OCI-LY1 (cell line): ENCODE measurements at regions not wholly inside any gene's neighbourhood (a gene's known extent, or its start where the extent isn't known, plus 50 kb on each side); places are given as distances from the start of the nearest gene placed in this dataset.

ENCODE experiments used
- H2AFZ ChIP-seq: fragments of 200-600 bp; sonication (generic), shearing (Covaris generic); 2 replicates; pipeline ENCODE4 v1.6.0; 2014; ENCODE audit warnings: antibody characterized with exemption, mild to moderate bottlenecking, low read length
- H3F3A ChIP-seq: fragments of 200-600 bp; sonication (generic), shearing (Covaris generic); 2 replicates; pipeline ENCODE4 v1.6.0; 2014; ENCODE audit warnings: mild to moderate bottlenecking, antibody characterized with exemption, low read length, moderate library complexity; ENCODE audit not compliant: insufficient read depth
- H3K27ac ChIP-seq: fragments of 200-600 bp; sonication (generic); 2 replicates; pipeline ENCODE4 v1.5.1; 2014; ENCODE audit warnings: low read length, mixed run types, mild to moderate bottlenecking, low read depth; ENCODE audit not compliant: poor library complexity, severe bottlenecking
- H3K27me3 ChIP-seq: fragments of 200-600 bp; sonication (generic); 2 replicates; pipeline ENCODE4 v1.6.0; 2014; ENCODE audit warnings: antibody characterized with exemption, mild to moderate bottlenecking, low read length, moderate library complexity; ENCODE audit not compliant: insufficient read depth
- H3K36me3 ChIP-seq: fragments of 200-600 bp; sonication (generic); 2 replicates; pipeline ENCODE4 v1.6.1; 2014; ENCODE audit warnings: mild to moderate bottlenecking, antibody characterized with exemption, low read length, moderate library complexity, mixed read lengths; ENCODE audit not compliant: insufficient read depth
- H3K4me1 ChIP-seq: fragments of 200-600 bp; sonication (generic); 2 replicates; pipeline ENCODE4 v1.5.1; 2014; ENCODE audit warnings: mild to moderate bottlenecking, low read length, moderate library complexity; ENCODE audit not compliant: insufficient read depth, severe bottlenecking
- H3K4me2 ChIP-seq: fragments of 200-600 bp; sonication (generic), shearing (Covaris generic); 2 replicates; pipeline ENCODE4 v1.6.1; 2014; ENCODE audit warnings: low read length
- H3K4me3 ChIP-seq: fragments of 200-600 bp; sonication (generic); 2 replicates; pipeline ENCODE4 v1.5.1; 2014; ENCODE audit warnings: low read length, low read depth, mild to moderate bottlenecking, mixed read lengths; ENCODE audit not compliant: poor library complexity, severe bottlenecking
- H3K79me2 ChIP-seq: fragments of 200-600 bp; shearing (Covaris generic); 2 replicates; pipeline ENCODE4 v1.6.1; 2016; ENCODE audit warnings: mixed run types, low read length, mixed read lengths; ENCODE audit not compliant: insufficient read depth
- H3K9ac ChIP-seq: fragments of 200-600 bp; sonication (generic), shearing (Covaris generic); 2 replicates; pipeline ENCODE4 v1.6.1; 2014; ENCODE audit warnings: mild to moderate bottlenecking, low read length, mixed read lengths
- H3K9me2 ChIP-seq: fragments of 200-600 bp; sonication (generic), shearing (Covaris generic); 2 replicates; pipeline ENCODE4 v1.6.1; 2014; ENCODE audit warnings: low read depth, mild to moderate bottlenecking, low read length, mixed read lengths
- H3K9me3 ChIP-seq: fragments of 200-600 bp; shearing (Covaris generic); 2 replicates; pipeline ENCODE4 v1.6.1; 2014; ENCODE audit warnings: low read length, mixed read lengths
- H4K20me1 ChIP-seq: fragments of 200-600 bp; sonication (generic), shearing (Covaris generic); 2 replicates; pipeline ENCODE4 v1.6.0; 2016; ENCODE audit warnings: mild to moderate bottlenecking, low read length; ENCODE audit not compliant: insufficient read depth
- EZH2 ChIP-seq: fragments of 200-600 bp; sonication (generic), shearing (Covaris generic); IDR thresholded peaks from 2 replicates; pipeline ENCODE4 v1.8.0; 2017; ENCODE audit warnings: borderline replicate concordance, mixed run types, mild to moderate bottlenecking, antibody characterized with exemption, low read length, moderate library complexity, mixed read lengths
- TF ChIP-seq, protein P1 (sequence below): fragments of 200-600 bp; sonication (generic), shearing (Covaris generic); IDR thresholded peaks from 2 replicates; pipeline ENCODE4 v1.5.1; 2017; ENCODE audit warnings: mild to moderate bottlenecking, antibody characterized with exemption, low read length, moderate library complexity, mixed read lengths

DNA sequence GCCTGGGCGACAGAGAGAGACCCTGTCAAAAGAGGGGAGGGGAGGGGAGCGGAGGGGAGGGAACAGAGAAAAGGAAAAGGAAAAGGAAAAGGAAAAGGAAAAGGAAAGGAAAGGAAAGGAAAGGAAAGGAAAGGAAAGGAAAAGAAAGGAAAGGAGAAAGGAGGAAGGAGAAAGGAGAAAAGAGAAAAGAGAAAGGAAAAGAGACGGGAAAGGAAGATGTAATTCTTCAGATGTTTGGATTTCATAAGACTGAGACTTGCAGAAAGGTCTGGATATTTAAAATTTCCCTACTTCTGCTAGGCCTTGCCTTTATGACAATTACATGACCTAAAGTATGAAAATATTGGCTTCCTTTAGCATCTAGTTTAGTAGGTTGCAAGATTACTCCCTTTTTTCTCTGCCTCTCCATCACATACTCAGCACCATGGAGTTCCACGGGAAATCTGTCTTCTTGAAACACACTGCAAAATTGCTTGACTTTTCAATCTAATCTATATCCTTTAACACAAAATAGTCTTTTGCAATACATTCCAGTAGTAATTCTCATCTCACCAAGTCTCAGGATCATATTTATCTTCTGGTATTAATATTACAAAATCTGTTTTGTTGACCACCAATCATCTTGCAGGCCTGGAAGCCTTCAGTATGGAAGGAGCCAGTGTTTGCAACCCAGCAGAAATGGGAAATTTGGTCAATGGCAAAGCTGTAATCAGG, 383.5 kb downstream of the ZEB2 start:
- TF ChIP-seq, protein P1, sequence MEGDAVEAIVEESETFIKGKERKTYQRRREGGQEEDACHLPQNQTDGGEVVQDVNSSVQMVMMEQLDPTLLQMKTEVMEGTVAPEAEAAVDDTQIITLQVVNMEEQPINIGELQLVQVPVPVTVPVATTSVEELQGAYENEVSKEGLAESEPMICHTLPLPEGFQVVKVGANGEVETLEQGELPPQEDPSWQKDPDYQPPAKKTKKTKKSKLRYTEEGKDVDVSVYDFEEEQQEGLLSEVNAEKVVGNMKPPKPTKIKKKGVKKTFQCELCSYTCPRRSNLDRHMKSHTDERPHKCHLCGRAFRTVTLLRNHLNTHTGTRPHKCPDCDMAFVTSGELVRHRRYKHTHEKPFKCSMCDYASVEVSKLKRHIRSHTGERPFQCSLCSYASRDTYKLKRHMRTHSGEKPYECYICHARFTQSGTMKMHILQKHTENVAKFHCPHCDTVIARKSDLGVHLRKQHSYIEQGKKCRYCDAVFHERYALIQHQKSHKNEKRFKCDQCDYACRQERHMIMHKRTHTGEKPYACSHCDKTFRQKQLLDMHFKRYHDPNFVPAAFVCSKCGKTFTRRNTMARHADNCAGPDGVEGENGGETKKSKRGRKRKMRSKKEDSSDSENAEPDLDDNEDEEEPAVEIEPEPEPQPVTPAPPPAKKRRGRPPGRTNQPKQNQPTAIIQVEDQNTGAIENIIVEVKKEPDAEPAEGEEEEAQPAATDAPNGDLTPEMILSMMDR, result no peak
- no peak for TF ChIP-seq EZH2
- Histone ChIP-seq H3K9me3 (no peaks in the 10 kb centered on the region), H2AFZ (no peak overlapping the region), H3K79me2 (no peaks in the 10 kb centered on the region), H3F3A (0 out of 2 replicates have a peak, but pooled peaks cover 2% of the 10 kb centered on the region), H3K9me2 (no peaks in the 10 kb centered on the region), H3K4me1 (peaks cover 9% of the 10 kb centered on the region), H3K27ac (no peak overlapping the region), H4K20me1 (no peaks in the 10 kb centered on the region), H3K4me3 (no peak overlapping the region), H3K4me2 (no peak overlapping the region), H3K27me3 (no peaks in the 10 kb centered on the region), H3K9ac (no peak overlapping the region), H3K36me3 (peaks cover 6% of the 10 kb centered on the region; the same call in 1 of the 2 replicates)

DNA sequence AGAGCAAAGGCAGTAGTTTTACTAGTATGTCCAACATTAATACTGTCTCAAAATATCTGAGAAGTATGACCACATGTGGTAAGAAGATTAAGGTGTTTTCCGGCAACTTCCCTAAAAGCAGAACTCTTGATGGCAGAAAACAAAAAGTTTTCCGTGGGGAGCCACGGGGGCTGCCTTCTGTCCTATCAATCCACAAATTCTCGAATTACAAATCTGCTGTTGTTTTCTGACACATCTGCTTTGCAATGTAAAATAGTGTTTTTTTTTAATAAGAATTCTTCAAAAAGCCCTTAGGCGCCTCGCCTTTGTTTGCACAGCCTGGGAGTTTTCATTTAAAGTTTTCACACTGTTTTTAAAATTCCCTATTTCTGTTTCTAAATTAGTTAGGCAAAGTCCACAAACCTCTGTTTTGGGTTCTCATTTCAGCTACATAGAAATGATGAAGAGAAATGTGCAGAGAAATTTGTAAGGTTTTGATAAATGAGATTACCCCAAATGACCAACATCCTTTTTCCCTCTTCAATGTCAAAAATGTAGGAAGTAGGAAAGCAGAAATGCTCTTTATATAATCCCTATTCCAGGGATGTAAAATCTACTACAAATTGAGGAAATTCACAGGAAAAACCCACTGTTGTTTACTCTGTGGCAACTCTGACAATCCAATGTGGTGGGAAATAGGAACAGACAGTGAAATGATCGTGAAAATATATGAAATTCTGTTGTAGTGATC, 385.8 kb downstream of the ZEB2 start:
- Histone ChIP-seq H3K27me3 (no peaks in the 10 kb centered on the region), H3K27ac (peak overlapping the region; percentile 38), H3K9me2 (no peaks in the 10 kb centered on the region), H3K4me3 (no peak overlapping the region), H4K20me1 (no peaks in the 10 kb centered on the region), H3K4me1 (peaks cover 9% of the 10 kb centered on the region), H3K4me2 (no peak overlapping the region), H3F3A (0 out of 2 replicates have a peak, but pooled peaks cover 2% of the 10 kb centered on the region), H3K9ac (no peak overlapping the region), H3K36me3 (no peaks in the 10 kb centered on the region; the same call in 1 of the 2 replicates), H2AFZ (no peak overlapping the region), H3K9me3 (no peaks in the 10 kb centered on the region), H3K79me2 (no peaks in the 10 kb centered on the region)
- TF ChIP-seq, protein P1, result no peak
- TF ChIP-seq EZH2, result no peak

DNA sequence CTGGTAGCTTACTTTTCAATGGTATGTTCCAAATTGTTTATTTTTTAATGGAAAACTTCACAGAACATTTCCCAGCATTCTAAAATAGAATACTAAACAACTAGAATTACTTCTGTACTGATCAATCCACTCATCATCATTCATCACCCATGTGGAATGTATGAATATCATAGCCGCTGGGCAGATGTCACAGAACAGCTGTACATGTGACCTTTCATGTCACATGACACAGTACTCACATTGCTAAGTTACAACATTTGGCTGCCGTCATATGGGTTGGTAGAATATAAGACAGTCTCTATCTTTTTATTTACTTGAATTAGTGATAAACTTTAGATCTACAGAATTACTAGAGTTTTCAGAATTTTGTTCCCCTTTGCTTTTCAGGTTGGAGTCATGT, 387.6 kb downstream of the ZEB2 start:
- Histone ChIP-seq H2AFZ (no peak overlapping the region), H4K20me1 (no peaks in the 10 kb centered on the region), H3K36me3 (no peaks in the 10 kb centered on the region; the same call in 1 of the 2 replicates), H3K27ac (no peak overlapping the region), H3K27me3 (no peaks in the 10 kb centered on the region), H3K9ac (no peak overlapping the region), H3K4me1 (peaks cover 9% of the 10 kb centered on the region), H3K9me2 (no peaks in the 10 kb centered on the region), H3F3A (0 out of 2 replicates have a peak, but pooled peaks cover 2% of the 10 kb centered on the region), H3K4me2 (no peak overlapping the region), H3K79me2 (no peaks in the 10 kb centered on the region), H3K9me3 (no peaks in the 10 kb centered on the region), H3K4me3 (no peak overlapping the region)
- TF ChIP-seq, protein P1, result no peak
- no peak for TF ChIP-seq EZH2
